ENCODE measurements at regions not wholly inside any gene's neighbourhood (a gene's known extent, or its start where the extent isn't known, plus 50 kb on each side); places are given as distances from the start of the nearest gene placed in this dataset.

DNA sequence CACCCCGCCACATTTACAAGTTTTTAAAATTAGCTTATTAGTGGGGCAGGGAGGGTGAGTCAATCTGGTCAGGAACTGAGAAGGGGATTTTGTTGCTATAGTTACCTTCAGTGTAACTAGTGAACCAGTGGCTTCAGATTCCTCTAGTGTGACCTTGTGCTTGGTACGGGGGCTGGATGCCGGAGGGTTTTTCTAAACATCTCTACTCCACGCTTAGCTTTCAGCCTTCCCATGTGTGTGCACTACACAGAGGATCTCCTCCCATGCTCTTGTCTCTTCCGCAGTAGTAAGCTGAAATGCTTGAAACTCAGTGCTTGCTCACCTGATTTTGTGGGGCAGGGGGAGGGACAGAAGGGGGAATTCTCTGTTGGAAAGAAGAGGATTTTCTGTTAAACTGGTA lies 67.9 kb upstream of the AKAP13 start:
- Histone ChIP-seq H3K4me1 (ENCODE audit: control insufficient read depth, insufficient read depth, low read length) (no peaks in the 10 kb centered on the region), H3K27ac (ENCODE audit: low read length) (peak overlapping the region; percentile 57), H3K9me3 (ENCODE audit: control insufficient read depth, insufficient read depth, low read length) (no peaks in the 10 kb centered on the region), H3K27me3 (ENCODE audit: control insufficient read depth, insufficient read depth, low read length) (no peaks in the 10 kb centered on the region), H3K36me3 (ENCODE audit: control insufficient read depth, insufficient read depth, low read length) (no peaks in the 10 kb centered on the region), H3K4me3 (ENCODE audit: low read length) (no peak overlapping the region)
- no peak for ATAC-seq
- Mint-ChIP-seq H3K27ac (no peak overlapping the region), H3K9me3 (no peaks in the 10 kb centered on the region), H3K4me1 (no peaks in the 10 kb centered on the region), H3K27me3 (ENCODE audit: low read depth in 2 of 2) (peaks cover 13 to 28% of the 10 kb centered on the region in 2 donors), H3K36me3 (no peaks in the 10 kb centered on the region), H3K4me3 (no peak overlapping the region)
- TF ChIP-seq, protein P1, sequence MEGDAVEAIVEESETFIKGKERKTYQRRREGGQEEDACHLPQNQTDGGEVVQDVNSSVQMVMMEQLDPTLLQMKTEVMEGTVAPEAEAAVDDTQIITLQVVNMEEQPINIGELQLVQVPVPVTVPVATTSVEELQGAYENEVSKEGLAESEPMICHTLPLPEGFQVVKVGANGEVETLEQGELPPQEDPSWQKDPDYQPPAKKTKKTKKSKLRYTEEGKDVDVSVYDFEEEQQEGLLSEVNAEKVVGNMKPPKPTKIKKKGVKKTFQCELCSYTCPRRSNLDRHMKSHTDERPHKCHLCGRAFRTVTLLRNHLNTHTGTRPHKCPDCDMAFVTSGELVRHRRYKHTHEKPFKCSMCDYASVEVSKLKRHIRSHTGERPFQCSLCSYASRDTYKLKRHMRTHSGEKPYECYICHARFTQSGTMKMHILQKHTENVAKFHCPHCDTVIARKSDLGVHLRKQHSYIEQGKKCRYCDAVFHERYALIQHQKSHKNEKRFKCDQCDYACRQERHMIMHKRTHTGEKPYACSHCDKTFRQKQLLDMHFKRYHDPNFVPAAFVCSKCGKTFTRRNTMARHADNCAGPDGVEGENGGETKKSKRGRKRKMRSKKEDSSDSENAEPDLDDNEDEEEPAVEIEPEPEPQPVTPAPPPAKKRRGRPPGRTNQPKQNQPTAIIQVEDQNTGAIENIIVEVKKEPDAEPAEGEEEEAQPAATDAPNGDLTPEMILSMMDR (IDR thresholded peaks at IDR 0.05) = no peak
- intact Hi-C loops (cut with micrococcal nuclease) = no loop called here
- 79% methylated on average over 5 of the region's 5 CpGs for WGBS (ENCODE audit: insufficient coverage)
- peak in 1 of 2 donors; percentile 26 for DNase-seq

DNA sequence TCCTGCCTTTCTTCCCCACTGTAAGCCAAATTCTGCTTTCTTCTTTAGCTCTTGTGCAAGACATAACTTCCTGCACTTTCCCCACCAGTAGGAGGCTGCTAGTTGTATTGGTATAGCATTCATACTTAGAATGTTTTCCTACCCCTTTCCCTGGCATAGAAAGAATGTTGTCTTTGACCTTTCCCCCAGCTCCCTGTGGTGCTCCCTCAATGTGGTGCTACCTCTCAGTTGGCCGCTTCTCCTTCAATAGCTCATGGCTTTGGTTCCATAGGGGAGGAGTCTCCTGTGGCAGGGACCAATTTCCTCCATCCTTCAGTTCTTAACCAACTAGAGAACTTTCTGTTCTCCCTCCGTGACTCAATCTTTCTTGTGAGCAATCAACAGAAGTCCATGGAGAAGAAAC lies 67.5 kb upstream of the AKAP13 start:
- no peaks in the 10 kb centered on the region for H3K27me3 ChIP-seq (ENCODE audit: control insufficient read depth, insufficient read depth, low read length)
- no peak overlapping the region for H3K4me3 Mint-ChIP-seq
- H3K36me3 Mint-ChIP-seq = no peaks in the 10 kb centered on the region
- intact Hi-C loops (cut with micrococcal nuclease) = no loop called here
- peaks cover 13 to 28% of the 10 kb centered on the region in 2 donors for H3K27me3 Mint-ChIP-seq (ENCODE audit: low read depth in 2 of 2)
- ATAC-seq (no peak), DNase-seq (no peak)
- H3K4me1 Mint-ChIP-seq = no peaks in the 10 kb centered on the region
- no peak overlapping the region for H3K27ac Mint-ChIP-seq
- H3K9me3 ChIP-seq (ENCODE audit: control insufficient read depth, insufficient read depth, low read length) = no peaks in the 10 kb centered on the region
- no peaks in the 10 kb centered on the region for H3K36me3 ChIP-seq (ENCODE audit: control insufficient read depth, insufficient read depth, low read length)
- WGBS (ENCODE audit: insufficient coverage) = 85% methylated on average over 2 of the region's 2 CpGs
- H3K4me3 ChIP-seq (ENCODE audit: low read length) = no peak overlapping the region
- H3K9me3 Mint-ChIP-seq = no peaks in the 10 kb centered on the region
- H3K4me1 ChIP-seq (ENCODE audit: control insufficient read depth, insufficient read depth, low read length) = peaks cover under 1% of the 10 kb centered on the region
- H3K27ac ChIP-seq (ENCODE audit: low read length) = peak overlapping the region; percentile 57
- TF ChIP-seq, protein P1 (IDR thresholded peaks at IDR 0.05) = no peak

DNA sequence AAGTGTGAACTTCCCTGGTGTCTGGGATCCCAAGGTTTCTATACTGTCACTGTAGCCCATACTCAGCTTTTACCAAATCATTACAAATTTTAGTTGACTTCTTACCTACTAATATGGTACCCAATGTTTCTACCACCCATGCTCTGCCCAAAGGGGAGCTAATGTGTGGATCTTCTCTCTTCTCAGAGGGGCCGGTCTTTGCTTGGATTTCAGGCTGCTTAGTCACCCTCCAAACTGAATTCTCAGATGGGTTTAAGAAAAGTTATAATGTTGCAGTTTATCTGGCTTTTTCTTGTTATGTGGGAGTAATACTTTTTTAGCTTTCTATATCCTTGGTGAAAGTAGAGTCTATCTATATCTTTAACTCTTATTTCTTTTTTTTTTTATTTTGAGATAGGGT lies 67.1 kb upstream of the AKAP13 start:
- DNase-seq (no peak), ATAC-seq (no peak)
- Mint-ChIP-seq H3K27me3 (ENCODE audit: low read depth in 2 of 2) (peaks cover 13 to 28% of the 10 kb centered on the region in 2 donors), H3K27ac (no peak overlapping the region), H3K4me1 (peaks cover 0 to 3% of the 10 kb centered on the region in 2 donors), H3K36me3 (no peaks in the 10 kb centered on the region), H3K9me3 (no peaks in the 10 kb centered on the region), H3K4me3 (no peak overlapping the region)
- Histone ChIP-seq H3K4me1 (ENCODE audit: control insufficient read depth, insufficient read depth, low read length) (peaks cover 5% of the 10 kb centered on the region), H3K27ac (ENCODE audit: low read length) (no peak overlapping the region), H3K9me3 (ENCODE audit: control insufficient read depth, insufficient read depth, low read length) (no peaks in the 10 kb centered on the region), H3K27me3 (ENCODE audit: control insufficient read depth, insufficient read depth, low read length) (no peaks in the 10 kb centered on the region), H3K36me3 (ENCODE audit: control insufficient read depth, insufficient read depth, low read length) (no peaks in the 10 kb centered on the region), H3K4me3 (ENCODE audit: low read length) (no peak overlapping the region)
- WGBS (ENCODE audit: insufficient coverage) = no CpG with 5 or more reads among the region's 1 CpG
- TF ChIP-seq, protein P1 (IDR thresholded peaks at IDR 0.05) = no peak
- intact Hi-C loops (cut with micrococcal nuclease) = no loop called here

DNA sequence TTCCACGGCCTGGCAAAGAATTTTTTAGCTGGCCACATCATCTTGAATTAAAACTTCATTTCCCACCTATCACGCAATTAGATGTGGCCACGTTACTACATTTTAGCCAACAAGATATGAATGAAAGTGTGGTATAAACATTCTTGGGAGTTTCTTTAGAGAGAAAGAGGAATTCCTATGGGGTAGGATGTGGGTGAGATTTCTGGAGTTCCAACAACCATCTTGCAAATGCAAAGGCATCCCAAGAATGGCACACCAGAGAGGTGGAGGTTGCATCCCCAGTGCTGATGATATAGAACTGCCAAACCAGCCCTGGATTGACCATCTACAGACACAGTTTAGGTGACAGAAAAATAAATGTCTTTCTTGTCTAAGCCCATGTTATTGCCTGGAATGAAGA lies 66.3 kb upstream of the AKAP13 start:
- TF ChIP-seq, protein P1 (IDR thresholded peaks at IDR 0.05) = no peak
- Mint-ChIP-seq H3K27ac (no peak overlapping the region), H3K4me1 (peaks cover 0 to 7% of the 10 kb centered on the region in 2 donors), H3K9me3 (no peaks in the 10 kb centered on the region), H3K36me3 (no peaks in the 10 kb centered on the region), H3K4me3 (no peak overlapping the region), H3K27me3 (ENCODE audit: low read depth in 2 of 2) (peaks cover 9 to 28% of the 10 kb centered on the region in 2 donors)
- no peak for DNase-seq
- H3K36me3 ChIP-seq (ENCODE audit: control insufficient read depth, insufficient read depth, low read length) = no peaks in the 10 kb centered on the region
- H3K27me3 ChIP-seq (ENCODE audit: control insufficient read depth, insufficient read depth, low read length) = no peaks in the 10 kb centered on the region
- no peaks in the 10 kb centered on the region for H3K9me3 ChIP-seq (ENCODE audit: control insufficient read depth, insufficient read depth, low read length)
- H3K4me3 ChIP-seq (ENCODE audit: low read length) = no peak overlapping the region
- H3K27ac ChIP-seq (ENCODE audit: low read length) = no peak overlapping the region
- 100% methylated on average over 1 of the region's 3 CpGs for WGBS (ENCODE audit: insufficient coverage)
- H3K4me1 ChIP-seq (ENCODE audit: control insufficient read depth, insufficient read depth, low read length) = peaks cover 8% of the 10 kb centered on the region
- intact Hi-C loops (cut with micrococcal nuclease) = no loop called here
- ATAC-seq = no peak
